Ishikawa (cell line): ENCODE measurements at regions not wholly inside any gene's neighbourhood (a gene's known extent, or its start where the extent isn't known, plus 50 kb on each side); places are given as distances from the start of the nearest gene placed in this dataset.

Experiments
- EGR1 ChIP-seq: IDR thresholded peaks from 2 replicates; pipeline ENCODE4 v1.6.1; 2012
- TAF1 ChIP-seq: IDR thresholded peaks from 2 replicates; pipeline ENCODE4 v1.6.1; 2012; ENCODE audit warnings: low read depth, mild to moderate bottlenecking

DNA sequence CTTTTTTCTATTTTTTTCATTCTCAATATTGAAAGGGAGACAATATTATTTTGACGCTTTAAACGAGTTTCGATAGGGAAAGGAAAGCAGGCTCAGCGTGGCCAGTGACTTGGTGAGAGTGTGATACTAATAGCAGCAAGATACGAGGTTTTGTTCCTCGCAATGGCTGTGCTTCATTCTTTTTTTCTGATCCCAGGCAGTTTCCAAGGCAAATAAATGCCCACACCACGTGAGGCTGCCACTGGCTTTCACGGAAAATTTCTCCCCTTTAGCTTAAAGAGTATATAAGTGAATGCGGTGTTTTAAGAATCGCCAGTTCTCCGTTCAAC is 196.4 kb upstream of the ZNF184 start:
- TF ChIP-seq EGR1 (no peak), TAF1 (no peak)
